CD14-positive monocyte (primary cell): ENCODE measurements at regions not wholly inside any gene's neighbourhood (a gene's known extent, or its start where the extent isn't known, plus 50 kb on each side); places are given as distances from the start of the nearest gene placed in this dataset.

Source experiments
- DNase-seq, 3 donors: peaks; one replicate each; pipeline ENCODE4 v3.0.0-alpha.2; 2011 to 2022
- H2AFZ ChIP-seq: 2 replicates; pipeline ENCODE4 v1.6.0; 2012; ENCODE audit warnings: mild to moderate bottlenecking, low read depth, low read length, inconsistent platforms; ENCODE audit not compliant: insufficient read depth, poor library complexity, severe bottlenecking
- H3K27ac ChIP-seq, 2 donors: 1 replicate in 1 of 2; 2 replicates in 1 of 2; pipeline ENCODE4 v1.5.1; 2012 to 2013; ENCODE audit warnings: low read length in 2 of 2, control low read depth in 1 of 2, inconsistent platforms in 1 of 2, low read depth in 1 of 2, mild to moderate bottlenecking in 1 of 2
- H3K27me3 ChIP-seq, 2 donors: one replicate each; pipeline versions ENCODE4 v1.6.0 to v1.6.1; 2011 to 2013; ENCODE audit warnings: low read length in 2 of 2; ENCODE audit not compliant: control insufficient read depth in 2 of 2, insufficient read depth in 2 of 2
- H3K36me3 ChIP-seq, 2 donors: replicated peaks in 1 of 2; 1 replicate in 1 of 2; 2 replicates in 1 of 2; pipeline versions ENCODE4 v1.5.1 to v1.6.1; 2012 to 2013; ENCODE audit warnings: low read length in 2 of 2, control low read depth in 1 of 2, inconsistent platforms in 1 of 2, mild to moderate bottlenecking in 1 of 2; ENCODE audit not compliant: insufficient read depth in 2 of 2, control insufficient read depth in 1 of 2
- H3K4me1 ChIP-seq, 2 donors: 1 replicate in 1 of 2; 2 replicates in 1 of 2; pipeline versions ENCODE4 v1.5.1 to v1.6.1; 2012 to 2013; ENCODE audit warnings: low read length in 2 of 2, control low read depth in 1 of 2, inconsistent platforms in 1 of 2, mild to moderate bottlenecking in 1 of 2, moderate library complexity in 1 of 2; ENCODE audit not compliant: insufficient read depth in 2 of 2, control insufficient read depth in 1 of 2
- H3K4me2 ChIP-seq: replicated peaks from 2 replicates; pipeline ENCODE3; 2012; ENCODE audit warnings: low read length, moderate library complexity, mild to moderate bottlenecking; ENCODE audit not compliant: poor library complexity, severe bottlenecking; ENCODE audit errors: extremely low read depth
- H3K4me3 ChIP-seq, 3 experiments: fragments of 200-600 bp in 1 of 3; sonication (generic) in 1 of 3; replicated peaks in 1 of 3; 1 replicate in 2 of 3; 2 replicates in 1 of 3; pipeline ENCODE4 v1.5.1; 2011 to 2013; ENCODE audit warnings: low read length in 3 of 3, mild to moderate bottlenecking in 3 of 3, control low read depth in 2 of 3, low read depth in 2 of 3, inconsistent platforms in 1 of 3, moderate library complexity in 1 of 3
- H3K79me2 ChIP-seq: 2 replicates; pipeline ENCODE4 v1.6.0; 2012; ENCODE audit warnings: mild to moderate bottlenecking, control low read depth, inconsistent platforms, low read length, moderate library complexity; ENCODE audit not compliant: insufficient read depth
- H3K9ac ChIP-seq: 2 replicates; pipeline ENCODE4 v1.6.0; 2017; ENCODE audit warnings: low read length, mild to moderate bottlenecking; ENCODE audit not compliant: insufficient read depth, poor library complexity, severe bottlenecking
- H3K9me3 ChIP-seq, 2 donors: replicated peaks in 1 of 2; 1 replicate in 1 of 2; 2 replicates in 1 of 2; pipeline versions ENCODE4 v1.5.1 to v1.6.1; 2012 to 2013; ENCODE audit warnings: low read length in 2 of 2, control low read depth in 1 of 2; ENCODE audit not compliant: control insufficient read depth in 1 of 2, insufficient read depth in 1 of 2
- H4K20me1 ChIP-seq: 2 replicates; pipeline ENCODE4 v1.6.0; 2012; ENCODE audit warnings: mild to moderate bottlenecking, low read length, control low read depth, moderate library complexity; ENCODE audit not compliant: insufficient read depth
- H3K27ac Mint-ChIP-seq, 7 donors: one replicate each; pipeline ENCODE4 v1.8.0; 2020; ENCODE audit warnings: mild to moderate bottlenecking in 7 of 7, mixed read lengths in 7 of 7, moderate library complexity in 6 of 7, inconsistent platforms in 2 of 7
- H3K27me3 Mint-ChIP-seq, 3 donors: one replicate each; pipeline ENCODE4 v1.8.0; 2021 to 2022; ENCODE audit warnings: low read depth in 3 of 3, mild to moderate bottlenecking in 3 of 3, mixed read lengths in 3 of 3, moderate library complexity in 3 of 3, inconsistent platforms in 1 of 3
- H3K36me3 Mint-ChIP-seq, 2 donors: one replicate each; pipeline ENCODE4 v1.8.0; 2020; ENCODE audit warnings: mixed read lengths in 2 of 2, inconsistent platforms in 1 of 2, mild to moderate bottlenecking in 1 of 2
- H3K4me1 Mint-ChIP-seq: one replicate; pipeline ENCODE4 v1.8.0; 2020; ENCODE audit warnings: mild to moderate bottlenecking, mixed read lengths
- H3K4me3 Mint-ChIP-seq, 2 donors: one replicate each; pipeline ENCODE4 v1.8.0; 2020; ENCODE audit warnings: mild to moderate bottlenecking in 2 of 2, mixed read lengths in 2 of 2, moderate library complexity in 1 of 2
- H3K9me3 Mint-ChIP-seq, 7 donors: one replicate each; pipeline ENCODE4 v1.8.0; 2020 to 2022; ENCODE audit warnings: mixed read lengths in 7 of 7, mild to moderate bottlenecking in 6 of 7, moderate library complexity in 6 of 7, inconsistent platforms in 2 of 7
- WGBS: methylation state at CpG from one replicate; pipeline ENCODE4 v1.1.5; 2013; ENCODE audit warnings: missing lambda C conversion rate; ENCODE audit not compliant: insufficient coverage; 5-methylcytosine and 5-hydroxymethylcytosine counted together
- intact Hi-C, 2 donors: fragments of 100-400 bp; cut with micrococcal nuclease; formaldehyde crosslinking; loops; one replicate each; pipeline versions ENCODE4 v1.15.0 to v1.15.1; 2023
- TF ChIP-seq, protein P1 (sequence below): fragments of 200-600 bp; IDR thresholded peaks from one replicate; pipeline ENCODE4 v1.8.0; 2022; ENCODE audit warnings: antibody characterized with exemption, mild to moderate bottlenecking

DNA sequence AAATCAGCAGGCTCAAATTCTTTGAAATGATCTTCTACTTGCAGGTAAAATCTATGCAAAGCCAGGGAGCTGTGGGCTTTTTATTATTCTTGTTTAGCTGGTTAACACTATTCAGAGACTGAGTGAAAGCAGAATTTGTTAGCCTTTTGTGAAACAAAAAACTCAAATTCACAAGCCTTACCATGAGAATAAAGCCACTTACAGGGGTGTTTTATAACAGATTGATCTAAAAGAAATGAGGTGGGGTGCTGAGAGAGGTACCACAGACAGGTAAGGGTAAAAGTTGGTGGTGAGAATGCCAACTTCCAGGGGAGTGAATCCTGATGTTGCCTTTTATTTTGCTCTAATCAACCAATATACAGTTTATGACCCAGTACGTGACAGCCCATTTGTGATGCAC is 1585.6 kb downstream of the EFNA5 start:
- Histone ChIP-seq H2AFZ (no peak overlapping the region), H3K4me3 (no peak overlapping the region), H3K27ac (no peak overlapping the region), H3K4me2 (no peak overlapping the region), H4K20me1 (no peaks in the 10 kb centered on the region), H3K79me2 (no peaks in the 10 kb centered on the region), H3K9me3 (no peaks in the 10 kb centered on the region), H3K36me3 (no peaks in the 10 kb centered on the region), H3K27me3 (no peaks in the 10 kb centered on the region), H3K4me1 (no peaks in the 10 kb centered on the region), H3K9ac (no peak overlapping the region)
- H3K27me3 Mint-ChIP-seq, result no peaks in the 10 kb centered on the region
- H3K36me3 Mint-ChIP-seq, result no peaks in the 10 kb centered on the region
- intact Hi-C loops, result no loop called here
- H3K27ac Mint-ChIP-seq, result no peak overlapping the region
- no peaks in the 10 kb centered on the region for H3K4me1 Mint-ChIP-seq
- H3K4me3 Mint-ChIP-seq, result no peak overlapping the region
- TF ChIP-seq, protein P1, sequence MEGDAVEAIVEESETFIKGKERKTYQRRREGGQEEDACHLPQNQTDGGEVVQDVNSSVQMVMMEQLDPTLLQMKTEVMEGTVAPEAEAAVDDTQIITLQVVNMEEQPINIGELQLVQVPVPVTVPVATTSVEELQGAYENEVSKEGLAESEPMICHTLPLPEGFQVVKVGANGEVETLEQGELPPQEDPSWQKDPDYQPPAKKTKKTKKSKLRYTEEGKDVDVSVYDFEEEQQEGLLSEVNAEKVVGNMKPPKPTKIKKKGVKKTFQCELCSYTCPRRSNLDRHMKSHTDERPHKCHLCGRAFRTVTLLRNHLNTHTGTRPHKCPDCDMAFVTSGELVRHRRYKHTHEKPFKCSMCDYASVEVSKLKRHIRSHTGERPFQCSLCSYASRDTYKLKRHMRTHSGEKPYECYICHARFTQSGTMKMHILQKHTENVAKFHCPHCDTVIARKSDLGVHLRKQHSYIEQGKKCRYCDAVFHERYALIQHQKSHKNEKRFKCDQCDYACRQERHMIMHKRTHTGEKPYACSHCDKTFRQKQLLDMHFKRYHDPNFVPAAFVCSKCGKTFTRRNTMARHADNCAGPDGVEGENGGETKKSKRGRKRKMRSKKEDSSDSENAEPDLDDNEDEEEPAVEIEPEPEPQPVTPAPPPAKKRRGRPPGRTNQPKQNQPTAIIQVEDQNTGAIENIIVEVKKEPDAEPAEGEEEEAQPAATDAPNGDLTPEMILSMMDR, result no peak
- no peaks in the 10 kb centered on the region for H3K9me3 Mint-ChIP-seq
- no peak for DNase-seq
- no CpG with 5 or more reads among the region's 1 CpG for WGBS

DNA sequence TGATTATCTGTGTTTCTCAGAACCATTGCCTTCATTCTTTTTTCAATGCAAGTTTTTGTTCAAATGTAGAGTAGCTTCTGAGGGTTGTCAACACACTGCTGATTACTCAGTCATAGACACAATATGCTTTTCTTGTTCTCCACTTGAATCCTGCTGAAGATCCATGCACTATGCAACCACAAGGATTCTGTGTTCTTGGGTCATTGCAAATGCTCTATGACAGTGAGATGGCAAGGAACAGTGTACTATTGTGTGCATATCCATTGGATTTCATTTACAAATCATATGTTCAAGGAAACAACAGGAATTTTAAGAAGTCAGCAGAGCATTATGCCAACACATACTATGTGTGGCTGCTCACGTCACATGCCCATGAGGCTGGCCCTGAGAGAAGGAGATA is 1590.2 kb downstream of the EFNA5 start:
- no CpG with 5 or more reads among the region's 1 CpG for WGBS

More for the DNA sequence above, 1590.2 kb downstream of the EFNA5 start:
- Histone ChIP-seq H3K4me1 (no peaks in the 10 kb centered on the region), H4K20me1 (no peaks in the 10 kb centered on the region), H3K27me3 (no peaks in the 10 kb centered on the region), H3K9me3 (no peaks in the 10 kb centered on the region), H3K36me3 (no peaks in the 10 kb centered on the region), H3K27ac (no peak overlapping the region), H3K4me2 (no peak overlapping the region), H3K79me2 (no peaks in the 10 kb centered on the region), H3K9ac (no peak overlapping the region), H3K4me3 (no peak overlapping the region), H2AFZ (no peak overlapping the region)
- TF ChIP-seq, protein P1, result no peak
- intact Hi-C loops, result no loop called here
- Mint-ChIP-seq H3K27ac (no peak overlapping the region), H3K4me3 (no peak overlapping the region), H3K27me3 (no peaks in the 10 kb centered on the region), H3K36me3 (no peaks in the 10 kb centered on the region), H3K4me1 (no peaks in the 10 kb centered on the region), H3K9me3 (no peaks in the 10 kb centered on the region)
- DNase-seq, result no peak
